ENCODE measurements at regions not wholly inside any gene's neighbourhood (a gene's known extent, or its start where the extent isn't known, plus 50 kb on each side); places are given as distances from the start of the nearest gene placed in this dataset.

DNA sequence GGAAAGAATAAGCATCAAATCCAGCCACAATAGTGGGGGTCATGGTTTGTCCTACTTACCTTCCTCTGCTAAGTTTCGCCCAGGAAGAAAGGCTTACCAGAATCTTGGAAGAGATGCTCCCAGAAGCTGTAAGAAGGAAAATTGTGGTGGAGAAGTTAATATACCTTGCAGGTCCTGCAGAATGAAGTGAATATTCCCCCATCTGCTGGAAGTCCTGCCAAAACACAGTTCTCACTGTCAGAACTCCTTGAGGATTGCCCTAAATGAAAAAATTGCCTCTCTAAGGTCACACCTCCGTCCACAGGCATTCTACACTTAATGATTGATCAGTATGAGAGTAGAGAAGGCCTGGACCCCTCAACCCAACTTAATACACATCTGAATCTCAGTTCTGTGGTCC, 78.4 kb upstream of the RGS21 start:
- TF ChIP-seq EZH2 (IDR thresholded peaks at IDR 0.05; ENCODE audit: borderline replicate concordance, low read depth, low read length, severe bottlenecking) = no peak
- TF ChIP-seq, protein P1, sequence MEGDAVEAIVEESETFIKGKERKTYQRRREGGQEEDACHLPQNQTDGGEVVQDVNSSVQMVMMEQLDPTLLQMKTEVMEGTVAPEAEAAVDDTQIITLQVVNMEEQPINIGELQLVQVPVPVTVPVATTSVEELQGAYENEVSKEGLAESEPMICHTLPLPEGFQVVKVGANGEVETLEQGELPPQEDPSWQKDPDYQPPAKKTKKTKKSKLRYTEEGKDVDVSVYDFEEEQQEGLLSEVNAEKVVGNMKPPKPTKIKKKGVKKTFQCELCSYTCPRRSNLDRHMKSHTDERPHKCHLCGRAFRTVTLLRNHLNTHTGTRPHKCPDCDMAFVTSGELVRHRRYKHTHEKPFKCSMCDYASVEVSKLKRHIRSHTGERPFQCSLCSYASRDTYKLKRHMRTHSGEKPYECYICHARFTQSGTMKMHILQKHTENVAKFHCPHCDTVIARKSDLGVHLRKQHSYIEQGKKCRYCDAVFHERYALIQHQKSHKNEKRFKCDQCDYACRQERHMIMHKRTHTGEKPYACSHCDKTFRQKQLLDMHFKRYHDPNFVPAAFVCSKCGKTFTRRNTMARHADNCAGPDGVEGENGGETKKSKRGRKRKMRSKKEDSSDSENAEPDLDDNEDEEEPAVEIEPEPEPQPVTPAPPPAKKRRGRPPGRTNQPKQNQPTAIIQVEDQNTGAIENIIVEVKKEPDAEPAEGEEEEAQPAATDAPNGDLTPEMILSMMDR (IDR thresholded peaks at IDR 0.05; ENCODE audit: borderline replicate concordance, extremely low read depth, low read length, poor library complexity, severe bottlenecking) = no peak
